CD14-positive monocyte (primary cell): ENCODE measurements at regions not wholly inside any gene's neighbourhood (a gene's known extent, or its start where the extent isn't known, plus 50 kb on each side); places are given as distances from the start of the nearest gene placed in this dataset.
"Not testable (repeated sequence)": the region's sequence is repeated elsewhere in the genome, so short reads cannot be mapped to it uniquely, and the experiment has no call there.

Experiments used
- DNase-seq, 3 donors: peaks; one replicate each; pipeline ENCODE4 v3.0.0-alpha.2; 2011 to 2022
- H2AFZ ChIP-seq: 2 replicates; pipeline ENCODE4 v1.6.0; 2012; ENCODE audit warnings: mild to moderate bottlenecking, low read depth, low read length, inconsistent platforms; ENCODE audit not compliant: insufficient read depth, poor library complexity, severe bottlenecking
- H3K27ac ChIP-seq, 2 donors: 1 replicate in 1 of 2; 2 replicates in 1 of 2; pipeline ENCODE4 v1.5.1; 2012 to 2013; ENCODE audit warnings: low read length in 2 of 2, control low read depth in 1 of 2, inconsistent platforms in 1 of 2, low read depth in 1 of 2, mild to moderate bottlenecking in 1 of 2
- H3K27me3 ChIP-seq, 2 donors: one replicate each; pipeline versions ENCODE4 v1.6.0 to v1.6.1; 2011 to 2013; ENCODE audit warnings: low read length in 2 of 2; ENCODE audit not compliant: control insufficient read depth in 2 of 2, insufficient read depth in 2 of 2
- H3K36me3 ChIP-seq, 2 donors: replicated peaks in 1 of 2; 1 replicate in 1 of 2; 2 replicates in 1 of 2; pipeline versions ENCODE4 v1.5.1 to v1.6.1; 2012 to 2013; ENCODE audit warnings: low read length in 2 of 2, control low read depth in 1 of 2, inconsistent platforms in 1 of 2, mild to moderate bottlenecking in 1 of 2; ENCODE audit not compliant: insufficient read depth in 2 of 2, control insufficient read depth in 1 of 2
- H3K4me1 ChIP-seq, 2 donors: 1 replicate in 1 of 2; 2 replicates in 1 of 2; pipeline versions ENCODE4 v1.5.1 to v1.6.1; 2012 to 2013; ENCODE audit warnings: low read length in 2 of 2, control low read depth in 1 of 2, inconsistent platforms in 1 of 2, mild to moderate bottlenecking in 1 of 2, moderate library complexity in 1 of 2; ENCODE audit not compliant: insufficient read depth in 2 of 2, control insufficient read depth in 1 of 2
- H3K4me2 ChIP-seq: replicated peaks from 2 replicates; pipeline ENCODE3; 2012; ENCODE audit warnings: low read length, moderate library complexity, mild to moderate bottlenecking; ENCODE audit not compliant: poor library complexity, severe bottlenecking; ENCODE audit errors: extremely low read depth
- H3K4me3 ChIP-seq, 3 experiments: fragments of 200-600 bp in 1 of 3; sonication (generic) in 1 of 3; replicated peaks in 1 of 3; 1 replicate in 2 of 3; 2 replicates in 1 of 3; pipeline ENCODE4 v1.5.1; 2011 to 2013; ENCODE audit warnings: low read length in 3 of 3, mild to moderate bottlenecking in 3 of 3, control low read depth in 2 of 3, low read depth in 2 of 3, inconsistent platforms in 1 of 3, moderate library complexity in 1 of 3
- H3K79me2 ChIP-seq: 2 replicates; pipeline ENCODE4 v1.6.0; 2012; ENCODE audit warnings: mild to moderate bottlenecking, control low read depth, inconsistent platforms, low read length, moderate library complexity; ENCODE audit not compliant: insufficient read depth
- H3K9ac ChIP-seq: 2 replicates; pipeline ENCODE4 v1.6.0; 2017; ENCODE audit warnings: low read length, mild to moderate bottlenecking; ENCODE audit not compliant: insufficient read depth, poor library complexity, severe bottlenecking
- H3K9me3 ChIP-seq, 2 donors: replicated peaks in 1 of 2; 1 replicate in 1 of 2; 2 replicates in 1 of 2; pipeline versions ENCODE4 v1.5.1 to v1.6.1; 2012 to 2013; ENCODE audit warnings: low read length in 2 of 2, control low read depth in 1 of 2; ENCODE audit not compliant: control insufficient read depth in 1 of 2, insufficient read depth in 1 of 2
- H4K20me1 ChIP-seq: 2 replicates; pipeline ENCODE4 v1.6.0; 2012; ENCODE audit warnings: mild to moderate bottlenecking, low read length, control low read depth, moderate library complexity; ENCODE audit not compliant: insufficient read depth
- H3K27ac Mint-ChIP-seq, 7 donors: one replicate each; pipeline ENCODE4 v1.8.0; 2020; ENCODE audit warnings: mild to moderate bottlenecking in 7 of 7, mixed read lengths in 7 of 7, moderate library complexity in 6 of 7, inconsistent platforms in 2 of 7
- H3K27me3 Mint-ChIP-seq, 3 donors: one replicate each; pipeline ENCODE4 v1.8.0; 2021 to 2022; ENCODE audit warnings: low read depth in 3 of 3, mild to moderate bottlenecking in 3 of 3, mixed read lengths in 3 of 3, moderate library complexity in 3 of 3, inconsistent platforms in 1 of 3
- H3K36me3 Mint-ChIP-seq, 2 donors: one replicate each; pipeline ENCODE4 v1.8.0; 2020; ENCODE audit warnings: mixed read lengths in 2 of 2, inconsistent platforms in 1 of 2, mild to moderate bottlenecking in 1 of 2
- H3K4me1 Mint-ChIP-seq: one replicate; pipeline ENCODE4 v1.8.0; 2020; ENCODE audit warnings: mild to moderate bottlenecking, mixed read lengths
- H3K4me3 Mint-ChIP-seq, 2 donors: one replicate each; pipeline ENCODE4 v1.8.0; 2020; ENCODE audit warnings: mild to moderate bottlenecking in 2 of 2, mixed read lengths in 2 of 2, moderate library complexity in 1 of 2
- H3K9me3 Mint-ChIP-seq, 7 donors: one replicate each; pipeline ENCODE4 v1.8.0; 2020 to 2022; ENCODE audit warnings: mixed read lengths in 7 of 7, mild to moderate bottlenecking in 6 of 7, moderate library complexity in 6 of 7, inconsistent platforms in 2 of 7
- whole genome bisulfite sequencing: methylation state at CpG from one replicate; pipeline ENCODE4 v1.1.5; 2013; ENCODE audit warnings: missing lambda C conversion rate; ENCODE audit not compliant: insufficient coverage; 5-methylcytosine and 5-hydroxymethylcytosine counted together
- intact Hi-C, 2 donors: fragments of 100-400 bp; cut with micrococcal nuclease; formaldehyde crosslinking; loops; one replicate each; pipeline versions ENCODE4 v1.15.0 to v1.15.1; 2023
- TF ChIP-seq, protein P1 (sequence below): fragments of 200-600 bp; IDR thresholded peaks from one replicate; pipeline ENCODE4 v1.8.0; 2022; ENCODE audit warnings: antibody characterized with exemption, mild to moderate bottlenecking

DNA sequence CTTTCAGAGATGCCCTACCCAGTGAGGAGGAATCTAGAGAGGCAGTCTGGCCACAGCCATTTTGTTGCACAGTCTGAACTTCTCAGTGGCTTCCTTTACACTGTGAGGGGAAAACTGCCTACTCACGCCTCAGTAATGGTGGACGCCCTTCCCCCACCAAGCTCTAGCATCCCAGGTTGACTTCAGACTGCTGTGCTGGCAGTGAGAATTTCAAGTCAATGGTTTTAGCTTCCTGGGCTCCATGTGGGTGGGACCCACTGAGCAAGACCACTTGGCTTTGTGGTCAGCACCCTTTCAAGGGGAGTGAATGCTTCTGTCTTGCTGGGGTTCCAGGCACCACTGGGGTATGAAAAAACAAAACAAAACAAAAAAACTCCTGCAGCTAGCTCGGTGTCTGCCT, 663.2 kb upstream of the ZNF385D start:
- Mint-ChIP-seq H3K27me3 (no peaks in the 10 kb centered on the region), H3K36me3 (no peaks in the 10 kb centered on the region), H3K4me3 (no peak overlapping the region), H3K27ac (no peak overlapping the region), H3K4me1 (no peaks in the 10 kb centered on the region), H3K9me3 (peaks cover 7 to 28% (median 22%) of the 10 kb centered on the region in 7 donors)
- Histone ChIP-seq H3K4me3 (no peak overlapping the region), H3K27me3 (no peaks in the 10 kb centered on the region), H3K9me3 (peaks cover 0 to 27% of the 10 kb centered on the region in 2 donors), H4K20me1 (no peaks in the 10 kb centered on the region), H3K27ac (no peak overlapping the region), H3K36me3 (no peaks in the 10 kb centered on the region), H3K4me2 (no peak overlapping the region), H3K4me1 (no peaks in the 10 kb centered on the region), H3K79me2 (no peaks in the 10 kb centered on the region), H2AFZ (no peak overlapping the region), H3K9ac (no peak overlapping the region)
- TF ChIP-seq, protein P1, sequence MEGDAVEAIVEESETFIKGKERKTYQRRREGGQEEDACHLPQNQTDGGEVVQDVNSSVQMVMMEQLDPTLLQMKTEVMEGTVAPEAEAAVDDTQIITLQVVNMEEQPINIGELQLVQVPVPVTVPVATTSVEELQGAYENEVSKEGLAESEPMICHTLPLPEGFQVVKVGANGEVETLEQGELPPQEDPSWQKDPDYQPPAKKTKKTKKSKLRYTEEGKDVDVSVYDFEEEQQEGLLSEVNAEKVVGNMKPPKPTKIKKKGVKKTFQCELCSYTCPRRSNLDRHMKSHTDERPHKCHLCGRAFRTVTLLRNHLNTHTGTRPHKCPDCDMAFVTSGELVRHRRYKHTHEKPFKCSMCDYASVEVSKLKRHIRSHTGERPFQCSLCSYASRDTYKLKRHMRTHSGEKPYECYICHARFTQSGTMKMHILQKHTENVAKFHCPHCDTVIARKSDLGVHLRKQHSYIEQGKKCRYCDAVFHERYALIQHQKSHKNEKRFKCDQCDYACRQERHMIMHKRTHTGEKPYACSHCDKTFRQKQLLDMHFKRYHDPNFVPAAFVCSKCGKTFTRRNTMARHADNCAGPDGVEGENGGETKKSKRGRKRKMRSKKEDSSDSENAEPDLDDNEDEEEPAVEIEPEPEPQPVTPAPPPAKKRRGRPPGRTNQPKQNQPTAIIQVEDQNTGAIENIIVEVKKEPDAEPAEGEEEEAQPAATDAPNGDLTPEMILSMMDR = no peak
- 100% methylated on average over 2 of the region's 3 CpGs for WGBS
- intact Hi-C loops = no loop called here
- DNase-seq = no peak

DNA sequence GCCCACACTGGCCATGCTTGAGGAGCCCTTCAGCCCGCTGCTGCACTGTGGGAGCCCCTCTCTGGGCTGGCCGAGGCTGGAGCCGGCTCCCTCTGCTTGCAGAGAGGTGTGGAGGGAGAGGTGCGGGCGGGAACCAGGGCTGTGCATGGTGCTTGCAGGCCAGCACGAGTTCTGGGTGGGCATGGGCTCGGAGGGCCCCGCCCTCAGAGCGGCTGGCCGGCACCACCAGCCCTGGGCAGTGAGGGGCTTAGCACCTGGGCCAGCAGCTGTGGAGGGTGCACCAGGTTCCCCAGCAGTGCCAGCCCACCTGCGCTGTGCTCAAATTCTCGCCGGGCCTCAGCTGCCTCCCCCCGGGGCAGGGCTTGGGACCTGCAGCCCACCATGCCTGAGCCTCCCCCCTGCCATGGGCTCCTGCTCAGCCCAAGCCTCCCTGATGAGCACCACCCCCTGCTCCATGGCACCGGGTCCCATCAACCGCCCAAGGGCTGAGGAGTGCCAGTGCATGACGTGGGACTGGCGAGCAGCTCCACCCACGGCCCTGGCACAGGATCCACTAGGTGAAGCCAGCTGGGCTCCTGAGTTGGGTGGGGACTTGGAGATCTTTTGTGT, 665.9 kb upstream of the ZNF385D start:
- peaks cover 0 to 29% of the 10 kb centered on the region in 2 donors for H3K9me3 ChIP-seq
- H3K4me3 Mint-ChIP-seq, H2AFZ ChIP-seq, H3K9ac ChIP-seq, H3K4me1 Mint-ChIP-seq, DNase-seq, H3K36me3 Mint-ChIP-seq, H3K79me2 ChIP-seq, H3K27me3 Mint-ChIP-seq, H3K27me3 ChIP-seq, H3K36me3 ChIP-seq, H3K27ac ChIP-seq, H3K4me3 ChIP-seq, intact Hi-C loops, H4K20me1 ChIP-seq, H3K4me2 ChIP-seq, H3K4me1 ChIP-seq, H3K27ac Mint-ChIP-seq: not testable (repeated sequence)
- 99% methylated on average over 15 of the region's 19 CpGs for WGBS
- peaks cover 2 to 30% (median 24%) of the 10 kb centered on the region in 7 donors for H3K9me3 Mint-ChIP-seq
